ENCODE measurements at regions not wholly inside any gene's neighbourhood (a gene's known extent, or its start where the extent isn't known, plus 50 kb on each side); places are given as distances from the start of the nearest gene placed in this dataset.

GRCh38 chr11:69918231-69918937 is 99.2 kb upstream of the FGF3 start:
- peak overlapping the region; percentile 46 to 65 (median 62) for H3K27ac ChIP-seq
- H3K27me3 ChIP-seq = peaks cover 0 to 14% (median 0%) of the 10 kb centered on the region in 3 donors
- ATAC-seq (peak in 1 of 2 donors; percentile 11), DNase-seq (peak in 1 of 2 donors; percentile 7)
- in situ Hi-C loops (cut with MboI; ENCODE audit: low sequenced_read_pairs in 4 of 4) = loop anchor here in 2 of 4 donors (5.0 kb wide), 1 partner anchor 279 kb away; no protein-coding TSS in a partner anchor
- TF ChIP-seq CTCF (IDR thresholded peaks at IDR 0.05 in 4 of 5, conservative IDR thresholded peaks at IDR 0.05 in 1 of 5) = no peak
- TF ChIP-seq POLR2A (IDR thresholded peaks at IDR 0.05) = no peak
- H3K4me1 ChIP-seq = peaks cover 11 to 16% of the 10 kb centered on the region in 2 donors
- intact Hi-C loops (cut with DNase I; ENCODE audit: low total_unique reads) = loop anchor here (1.0 to 10.0 kb wide), 2 partner anchors 176 to 278 kb away; no protein-coding TSS in a partner anchor
- H3K36me3 ChIP-seq = no peaks in the 10 kb centered on the region
- H3K9me3 ChIP-seq = no peaks in the 10 kb centered on the region
- no peak overlapping the region for H3K4me3 ChIP-seq

- intact Hi-C loops (cut with DNase I; ENCODE audit: low total_unique reads) (loop anchor here (1.0 to 10.0 kb wide), 2 partner anchors 176 to 277 kb away; no protein-coding TSS in a partner anchor), in situ Hi-C loops (cut with MboI; ENCODE audit: low sequenced_read_pairs in 4 of 4) (loop anchor here in 2 of 4 donors (5.0 kb wide), 1 partner anchor 278 kb away; no protein-coding TSS in a partner anchor)
- Histone ChIP-seq H3K9me3 (no peaks in the 10 kb centered on the region), H3K27ac (peak overlapping the region; percentile 46 to 65 (median 62)), H3K4me1 (peaks cover 11 to 16% of the 10 kb centered on the region in 2 donors), H3K36me3 (no peaks in the 10 kb centered on the region), H3K27me3 (peaks cover 0 to 14% (median 0%) of the 10 kb centered on the region in 3 donors), H3K4me3 (no peak overlapping the region)
- ATAC-seq (peak; percentile 19 to 53), DNase-seq (peak; percentile 21 to 33)
- TF ChIP-seq POLR2A (IDR thresholded peaks at IDR 0.05) = no peak
- peak; percentile 77 to 91 (median 84) for TF ChIP-seq CTCF (IDR thresholded peaks at IDR 0.05 in 4 of 5, conservative IDR thresholded peaks at IDR 0.05 in 1 of 5)
Measured at GRCh38 chr11:69918938-69919650, 99.9 kb upstream of the FGF3 start.

- intact Hi-C loops (cut with DNase I; ENCODE audit: low total_unique reads) = loop anchor here (10.0 kb wide), 1 partner anchor 175 kb away; no protein-coding TSS in a partner anchor
- Histone ChIP-seq H3K9me3 (no peaks in the 10 kb centered on the region), H3K27me3 (peaks cover 0 to 17% (median 0%) of the 10 kb centered on the region in 3 donors), H3K4me1 (peaks cover 11 to 16% of the 10 kb centered on the region in 2 donors), H3K36me3 (no peaks in the 10 kb centered on the region), H3K4me3 (no peak overlapping the region), H3K27ac (peak overlapping the region in 3 of 4 donors; percentile 60 to 65 (median 64))
- DNase-seq (peak in 1 of 2 donors; percentile 6), ATAC-seq (no peak)
- TF ChIP-seq POLR2A (IDR thresholded peaks at IDR 0.05) (no peak), CTCF (IDR thresholded peaks at IDR 0.05 in 4 of 5, conservative IDR thresholded peaks at IDR 0.05 in 1 of 5) (no peak)
- in situ Hi-C loops (cut with MboI; ENCODE audit: low sequenced_read_pairs in 4 of 4) = loop anchor here in 3 of 4 donors (5.0 to 10.0 kb wide), 3 partner anchors 255 to 277 kb away; no protein-coding TSS in a partner anchor
Measured at GRCh38 chr11:69919659-69920344, 100.6 kb upstream of the FGF3 start.

GRCh38 chr11:69920345-69921127 is 101.3 kb upstream of the FGF3 start:
- ATAC-seq (no peak), DNase-seq (peak in 1 of 2 donors; percentile 5)
- Histone ChIP-seq H3K27me3 (peaks cover 0 to 17% (median 0%) of the 10 kb centered on the region in 3 donors), H3K4me1 (peaks cover 11 to 12% of the 10 kb centered on the region in 2 donors), H3K9me3 (no peaks in the 10 kb centered on the region), H3K27ac (peak overlapping the region in 2 of 4 donors; percentile 60 to 65), H3K4me3 (no peak overlapping the region), H3K36me3 (no peaks in the 10 kb centered on the region)
- TF ChIP-seq POLR2A (IDR thresholded peaks at IDR 0.05) (no peak), CTCF (IDR thresholded peaks at IDR 0.05 in 4 of 5, conservative IDR thresholded peaks at IDR 0.05 in 1 of 5) (no peak)
- intact Hi-C loops (cut with DNase I; ENCODE audit: low total_unique reads) (no loop called here), in situ Hi-C loops (cut with MboI; ENCODE audit: low sequenced_read_pairs in 4 of 4) (loop anchor here in 2 of 4 donors (10.0 kb wide), 2 partner anchors 254 to 274 kb away; no protein-coding TSS in a partner anchor)
